SK-N-SH (cell line): ENCODE measurements at regions not wholly inside any gene's neighbourhood (a gene's known extent, or its start where the extent isn't known, plus 50 kb on each side); places are given as distances from the start of the nearest gene placed in this dataset.

Experiments used
- CTCF ChIA-PET: fragments of 300-600, 350-600 bp; formaldehyde crosslinking; extraction: SDS; loops from one replicate; lab custom pipeline; 2021; lab: Yijun Ruan, JAX
- POLR2A ChIA-PET: fragments of 350-600 bp; sonication (Branson Sonifier 250); formaldehyde crosslinking; extraction: SDS; loops from one replicate; lab custom pipeline; 2020; ENCODE audit warnings: antibody characterized with exemption, inconsistent platforms; lab: Yijun Ruan, JAX
- DNase-seq: peaks from one replicate; pipeline ENCODE4 v3.0.0; 2012
- H2AFZ ChIP-seq: fragments of 200-600 bp; sonication (generic); 2 replicates; pipeline ENCODE4 v1.8.1; 2016; ENCODE audit warnings: antibody characterized with exemption, mild to moderate bottlenecking, low read depth
- H3F3A ChIP-seq: fragments of 200-600 bp; sonication (generic); replicated peaks from 2 replicates; pipeline ENCODE3; 2016; ENCODE audit warnings: antibody characterized with exemption, mild to moderate bottlenecking; ENCODE audit not compliant: insufficient read depth
- H3K27ac ChIP-seq, 2 experiments: fragments of 200-500 bp in 1 of 2; fragments of 200-600 bp in 1 of 2; sonication (Bioruptor generic) in 1 of 2; sonication (generic), shearing (Covaris generic) in 1 of 2; 2 replicates each; pipeline versions ENCODE4 v1.5.1 to v1.6.1; 2014 to 2016; ENCODE audit warnings: low read depth in 2 of 2, inconsistent platforms in 1 of 2, low read length in 1 of 2, mild to moderate bottlenecking in 1 of 2, mixed read lengths in 1 of 2
- H3K27me3 ChIP-seq: fragments of 200-600 bp; sonication (generic), shearing (Covaris generic); 2 replicates; pipeline ENCODE4 v1.6.1; 2016; ENCODE audit warnings: mixed run types; ENCODE audit not compliant: insufficient read depth
- H3K36me3 ChIP-seq, 2 experiments: fragments of 200-500 bp in 1 of 2; fragments of 200-600 bp in 1 of 2; sonication (Bioruptor generic) in 1 of 2; sonication (generic) in 1 of 2; replicated peaks in 1 of 2; 2 replicates each; pipeline versions ENCODE3 to v1.5.1; 2014 to 2016; ENCODE audit warnings: low read length in 1 of 2, mild to moderate bottlenecking in 1 of 2; ENCODE audit not compliant: insufficient read depth in 2 of 2, control insufficient read depth in 1 of 2
- H3K4me1 ChIP-seq, 2 experiments: fragments of 200-500 bp in 1 of 2; fragments of 200-600 bp in 1 of 2; sonication (Bioruptor generic) in 1 of 2; sonication (generic), shearing (Covaris generic) in 1 of 2; 2 replicates each; pipeline versions ENCODE4 v1.5.1 to v1.6.1; 2014 to 2016; ENCODE audit warnings: low read depth in 1 of 2, low read length in 1 of 2, mixed run types in 1 of 2; ENCODE audit not compliant: insufficient read depth in 2 of 2, control insufficient read depth in 1 of 2
- H3K4me2 ChIP-seq: fragments of 200-600 bp; sonication (generic), shearing (Covaris generic); 2 replicates; pipeline ENCODE4 v1.6.1; 2017; ENCODE audit warnings: mixed run types
- H3K4me3 ChIP-seq, 2 experiments: fragments of 200-500 bp in 1 of 2; fragments of 200-600 bp in 1 of 2; sonication (Bioruptor generic) in 1 of 2; sonication (generic), shearing (Covaris generic) in 1 of 2; 2 replicates each; pipeline versions ENCODE4 v1.5.1 to v1.8.1; 2014 to 2016; ENCODE audit warnings: low read depth in 2 of 2, inconsistent platforms in 1 of 2, low read length in 1 of 2, mild to moderate bottlenecking in 1 of 2, mixed read lengths in 1 of 2, moderate library complexity in 1 of 2
- H3K79me2 ChIP-seq: fragments of 200-600 bp; sonication (generic); 2 replicates; pipeline ENCODE4 v1.8.1; 2017; ENCODE audit warnings: mild to moderate bottlenecking; ENCODE audit not compliant: insufficient read depth
- H3K9ac ChIP-seq: fragments of 200-600 bp; sonication (generic); 2 replicates; pipeline ENCODE4 v1.6.1; 2017; ENCODE audit warnings: mixed run types
- H3K9me2 ChIP-seq: fragments of 200-600 bp; sonication (generic); 2 replicates; pipeline ENCODE4 v1.6.1; 2017; ENCODE audit warnings: mixed run types
- H3K9me3 ChIP-seq: fragments of 200-600 bp; sonication (generic); 2 replicates; pipeline ENCODE4 v1.6.1; 2017; ENCODE audit warnings: mixed run types, mild to moderate bottlenecking, moderate library complexity
- H4K20me1 ChIP-seq: fragments of 200-600 bp; sonication (generic); 2 replicates; pipeline ENCODE4 v1.6.1; 2017; ENCODE audit warnings: mild to moderate bottlenecking, mixed run types; ENCODE audit not compliant: insufficient read depth
- CTCF ChIP-seq: fragments of 200-600 bp; sonication (generic); IDR thresholded peaks from 2 replicates; pipeline ENCODE4 v1.6.1; 2017; ENCODE audit warnings: antibody characterized with exemption, mild to moderate bottlenecking, moderate library complexity
- ELF1 ChIP-seq: IDR thresholded peaks from 2 replicates; pipeline ENCODE4 v1.4.0; 2012
- EP300 ChIP-seq, 2 experiments: IDR thresholded peaks; 2 replicates each; pipeline versions ENCODE4 v1.4.0 to v1.6.1; 2012; ENCODE audit warnings: borderline replicate concordance in 1 of 2, low read depth in 1 of 2, low read length in 1 of 2
- FOSL2 ChIP-seq: IDR thresholded peaks from 2 replicates; pipeline ENCODE4 v1.4.0; 2012; ENCODE audit warnings: low read depth, mild to moderate bottlenecking, moderate library complexity, borderline replicate concordance
- GABPA ChIP-seq: IDR thresholded peaks from 2 replicates; pipeline ENCODE4 v1.4.0; 2012; ENCODE audit warnings: low read depth, mild to moderate bottlenecking
- GATA2 ChIP-seq: sonication (generic); formaldehyde crosslinking; IDR thresholded peaks from 2 replicates; pipeline ENCODE4 v1.5.0; 2020; ENCODE audit warnings: mild to moderate bottlenecking, missing genetic modification reagents
- IRF3 ChIP-seq: fragments of 150-350 bp; IDR thresholded peaks from 2 replicates; pipeline ENCODE4 v1.6.1; 2016; ENCODE audit warnings: mild to moderate bottlenecking, low read depth, low read length
- MEF2A ChIP-seq: IDR thresholded peaks from 2 replicates; pipeline ENCODE4 v1.4.0; 2012; ENCODE audit warnings: low read depth, borderline replicate concordance
- NFIC ChIP-seq: IDR thresholded peaks from 2 replicates; pipeline ENCODE4 v1.4.0; 2012; ENCODE audit warnings: borderline replicate concordance
- NRF1 ChIP-seq: IDR thresholded peaks from 2 replicates; pipeline ENCODE4 v1.6.1; 2012; ENCODE audit warnings: low read depth, mild to moderate bottlenecking, low read length
- PBX3 ChIP-seq: IDR thresholded peaks from 2 replicates; pipeline ENCODE4; 2012
- POLR2AphosphoS5 ChIP-seq: IDR thresholded peaks from 2 replicates; pipeline ENCODE4 v1.6.1; 2012; ENCODE audit warnings: low read depth, low read length
- RCOR1 ChIP-seq: fragments of 150-350 bp; IDR thresholded peaks from 2 replicates; pipeline ENCODE4 v1.6.1; 2017; ENCODE audit warnings: antibody characterized with exemption, low read length
- SMC3 ChIP-seq: IDR thresholded peaks from 2 replicates; pipeline ENCODE4 v1.6.1; 2012; ENCODE audit warnings: low read depth, low read length, improper control_type of control experiment
- YY1 ChIP-seq: IDR thresholded peaks from 2 replicates; pipeline ENCODE4 v1.4.0; 2012; ENCODE audit warnings: low read depth, mild to moderate bottlenecking
- WGBS: methylation state at CpG from one replicate; pipeline ENCODE4 v1.1.6; 2017; ENCODE audit warnings: low lambda C conversion rate; 5-methylcytosine and 5-hydroxymethylcytosine counted together

GRCh38 chr5:86557920-86558319 lies 59.8 kb upstream of the COX7C start:
- CTCF ChIA-PET: no interaction called here
- no peaks in the 10 kb centered on the region for H3K9me2 ChIP-seq
- H3K4me3 ChIP-seq: no peak overlapping the region

GRCh38 chr5:86565197-86565789 lies 52.4 kb upstream of the COX7C start:
- Histone ChIP-seq H3K4me2 (no peak overlapping the region), H3K4me1 (peaks cover 0 to 2% of the 10 kb centered on the region in 2 experiments; a peak in 1 of 4 replicates), H4K20me1 (no peaks in the 10 kb centered on the region), H3K36me3 (no peaks in the 10 kb centered on the region), H3F3A (no peaks in the 10 kb centered on the region), H3K27ac (no peak overlapping the region), H3K9me3 (no peaks in the 10 kb centered on the region), H3K9ac (no peak overlapping the region), H3K27me3 (peaks cover 2% of the 10 kb centered on the region; the same call in 1 of the 2 replicates), H2AFZ (no peak overlapping the region; the same call in 1 of the 2 replicates), H3K4me3 (no peak overlapping the region), H3K79me2 (no peaks in the 10 kb centered on the region), H3K9me2 (no peaks in the 10 kb centered on the region)
- TF ChIP-seq NRF1: no peak
- TF ChIP-seq IRF3: no peak
- TF ChIP-seq POLR2AphosphoS5: no peak
- no peak for TF ChIP-seq YY1
- WGBS: 41% methylated on average over 8 of the region's 8 CpGs
- DNase-seq: no peak
- CTCF ChIA-PET: interaction anchor here (1.8 kb wide), 1 partner anchor 11 kb away, joined by 4 read pairs; no protein-coding TSS in a partner anchor
- POLR2A ChIA-PET: no interaction called here

More at GRCh38 chr5:86557920-86558319, 59.8 kb upstream of the COX7C start:
- Histone ChIP-seq H3K27me3 (peaks cover 4% of the 10 kb centered on the region; the same call in 1 of the 2 replicates), H3K4me2 (no peak overlapping the region), H3K9me3 (no peaks in the 10 kb centered on the region), H2AFZ (no peak overlapping the region), H3K79me2 (no peaks in the 10 kb centered on the region), H3K36me3 (no peaks in the 10 kb centered on the region), H4K20me1 (no peaks in the 10 kb centered on the region), H3K9ac (no peak overlapping the region), H3F3A (no peaks in the 10 kb centered on the region), H3K4me1 (no peaks in the 10 kb centered on the region), H3K27ac (no peak overlapping the region)
- no peak for DNase-seq
- TF ChIP-seq EP300 (IDR thresholded peaks at IDR 0.05; ENCODE audit: borderline replicate concordance in 1 of 2, low read depth in 1 of 2, low read length in 1 of 2): no peak
- TF ChIP-seq PBX3: no peak
- no peak for TF ChIP-seq MEF2A
- TF ChIP-seq GABPA: no peak
- TF ChIP-seq GATA2 (CRISPR knock-in tag): no peak
- TF ChIP-seq ELF1: no peak
- TF ChIP-seq NRF1: no peak
- no peak for TF ChIP-seq FOSL2
- TF ChIP-seq CTCF: no peak
- TF ChIP-seq SMC3: no peak
- TF ChIP-seq RCOR1: no peak
- no peak for TF ChIP-seq NFIC
- POLR2A ChIA-PET: no interaction called here
